HG03571 (cell line): ENCODE measurements at regions not wholly inside any gene's neighbourhood (a gene's known extent, or its start where the extent isn't known, plus 50 kb on each side); places are given as distances from the start of the nearest gene placed in this dataset.
"Not testable (repeated sequence)": the region's sequence is repeated elsewhere in the genome, so short reads cannot be mapped to it uniquely, and the experiment has no call there.

Experiments
- ATAC-seq: cut with Tn5 transposase; IDR thresholded peaks from one replicate; pipeline ENCODE4 v1.9.1; 2021; ENCODE audit not compliant: unreplicated experiment

- ATAC-seq: no peak
Measured at GRCh38 chr3:144566320-144566719, 594.7 kb downstream of the DIPK2A start.

GRCh38 chr3:144569651-144570050 lies 598.0 kb downstream of the DIPK2A start:
- ATAC-seq: no peak

- ATAC-seq: no peak
Measured at GRCh38 chr3:144583871-144584270, 612.2 kb downstream of the DIPK2A start.

GRCh38 chr3:144585408-144585807 lies 613.8 kb downstream of the DIPK2A start:
- ATAC-seq: no peak

- no peak for ATAC-seq
Measured at GRCh38 chr3:144585953-144586352, 614.3 kb downstream of the DIPK2A start.

- no peak for ATAC-seq
Measured at GRCh38 chr3:144586382-144586781, 614.8 kb downstream of the DIPK2A start.

- ATAC-seq: no peak
Measured at GRCh38 chr3:144590854-144591253, 619.2 kb downstream of the DIPK2A start.

GRCh38 chr3:144593881-144594280 lies 622.3 kb downstream of the DIPK2A start:
- ATAC-seq: no peak

- not testable (repeated sequence) for ATAC-seq
Measured at GRCh38 chr3:144620236-144620635, 648.6 kb downstream of the DIPK2A start.

GRCh38 chr3:144622845-144623244 lies 651.2 kb downstream of the DIPK2A start:
- no peak for ATAC-seq

- no peak for ATAC-seq
Measured at GRCh38 chr3:144624656-144625055, 653.0 kb downstream of the DIPK2A start.

- ATAC-seq: no peak
Measured at GRCh38 chr3:144626835-144627234, 655.2 kb downstream of the DIPK2A start.

GRCh38 chr3:144629381-144629780 lies 657.8 kb downstream of the DIPK2A start:
- no peak for ATAC-seq

- no peak for ATAC-seq
Measured at GRCh38 chr3:144636833-144637232, 665.2 kb downstream of the DIPK2A start.

- no peak for ATAC-seq
Measured at GRCh38 chr3:144638009-144638408, 666.4 kb downstream of the DIPK2A start.

GRCh38 chr3:144643771-144644198 lies 672.2 kb downstream of the DIPK2A start:
- ATAC-seq: no peak

GRCh38 chr3:144645300-144645699 lies 673.7 kb downstream of the DIPK2A start:
- ATAC-seq: no peak

GRCh38 chr3:144650380-144650779 lies 678.8 kb downstream of the DIPK2A start:
- no peak for ATAC-seq

GRCh38 chr3:144652573-144652972 lies 681.0 kb downstream of the DIPK2A start:
- ATAC-seq: no peak

- no peak for ATAC-seq
Measured at GRCh38 chr3:144655423-144655822, 683.8 kb downstream of the DIPK2A start.

GRCh38 chr3:144660186-144660585 lies 688.6 kb downstream of the DIPK2A start:
- no peak for ATAC-seq

- ATAC-seq: no peak
Measured at GRCh38 chr3:144662729-144663128, 691.1 kb downstream of the DIPK2A start.
